ENCODE measurements at regions not wholly inside any gene's neighbourhood (a gene's known extent, or its start where the extent isn't known, plus 50 kb on each side); places are given as distances from the start of the nearest gene placed in this dataset.

DNA sequence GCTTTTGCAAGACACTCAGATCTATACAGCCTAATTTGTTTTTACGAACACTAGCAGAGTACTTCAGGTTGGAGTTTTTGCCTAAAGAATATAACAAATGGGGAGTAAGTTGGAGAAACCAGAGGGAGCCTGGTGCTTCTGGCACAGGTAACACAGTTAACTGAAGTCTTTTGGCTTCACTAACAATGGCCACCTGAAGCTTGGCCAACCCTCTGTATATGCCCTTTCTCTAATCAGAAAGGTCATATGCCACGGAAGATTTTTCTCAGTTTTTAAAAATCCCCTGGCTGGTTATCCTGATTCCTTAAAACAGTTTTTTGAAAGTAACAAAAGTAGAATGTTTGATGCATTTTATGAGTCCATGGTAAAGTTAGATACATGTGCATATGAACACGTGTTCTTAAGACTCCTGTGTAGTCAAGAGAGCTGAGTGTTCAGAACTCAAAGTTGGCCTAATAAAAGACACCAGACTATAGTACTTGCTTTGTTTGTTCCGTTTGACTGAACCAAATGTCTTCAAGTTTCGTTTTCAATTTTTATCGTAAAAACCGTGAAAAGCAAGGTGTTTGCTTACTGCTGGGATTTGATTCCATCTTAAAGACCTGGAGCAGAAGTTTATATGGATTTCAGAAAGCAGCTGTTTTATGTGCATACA lies 137.5 kb downstream of the KCNRG start:
- no peaks in the 10 kb centered on the region for H3K79me2 ChIP-seq (ENCODE audit: insufficient read depth, low read length)
- no peaks in the 10 kb centered on the region for H3K9me3 ChIP-seq (ENCODE audit: insufficient read depth, low read length)
- H3K9ac ChIP-seq (ENCODE audit: low read length), result peak overlapping the region; percentile 54
- H3K4me2 ChIP-seq (ENCODE audit: low read depth, low read length, poor library complexity, severe bottlenecking), result peak overlapping the region; percentile 87
- H3K27me3 ChIP-seq (ENCODE audit: low read length), result no peaks in the 10 kb centered on the region
- TF ChIP-seq CTCF (IDR thresholded peaks at IDR 0.05; ENCODE audit: insufficient read depth, low read length, poor library complexity, severe bottlenecking), result no peak
- no peak for TF ChIP-seq EZH2phosphoT487 (conservative IDR thresholded peaks at IDR 0.05; ENCODE audit: low read length)
- H3F3A ChIP-seq (ENCODE audit: insufficient read depth), result peaks cover 7% of the 10 kb centered on the region; the same call in 1 of the 2 replicates
- H4K20me1 ChIP-seq (ENCODE audit: low read depth, low read length), result no peaks in the 10 kb centered on the region
- H3K27ac ChIP-seq (ENCODE audit: low read depth, low read length), result peak overlapping the region; percentile 73
- no peaks in the 10 kb centered on the region for H3K9me2 ChIP-seq (replicated peaks; ENCODE audit: insufficient read depth, low read length)
- H3K36me3 ChIP-seq (ENCODE audit: low read length), result no peaks in the 10 kb centered on the region
- peak overlapping the region; percentile 92 for H2AFZ ChIP-seq (ENCODE audit: low read depth, low read length, severe bottlenecking)
- peak overlapping the region; percentile 37 for H3K4me3 ChIP-seq (ENCODE audit: insufficient read depth, low read length, poor library complexity, severe bottlenecking)

GRCh38 chr13:50153401-50153800 lies 138.2 kb downstream of the KCNRG start:
- H3K27me3 ChIP-seq (ENCODE audit: low read length), result no peaks in the 10 kb centered on the region
- H3F3A ChIP-seq (ENCODE audit: insufficient read depth), result peaks cover 7% of the 10 kb centered on the region; the same call in 1 of the 2 replicates
- no peaks in the 10 kb centered on the region for H3K79me2 ChIP-seq (ENCODE audit: insufficient read depth, low read length)
- H3K9me3 ChIP-seq (ENCODE audit: insufficient read depth, low read length), result no peaks in the 10 kb centered on the region
- peak overlapping the region; percentile 92 for H2AFZ ChIP-seq (ENCODE audit: low read depth, low read length, severe bottlenecking)
- H4K20me1 ChIP-seq (ENCODE audit: low read depth, low read length), result no peaks in the 10 kb centered on the region
- H3K27ac ChIP-seq (ENCODE audit: low read depth, low read length), result peak overlapping the region; percentile 73
- peak overlapping the region; percentile 37 for H3K4me3 ChIP-seq (ENCODE audit: insufficient read depth, low read length, poor library complexity, severe bottlenecking)
- no peak for TF ChIP-seq EZH2phosphoT487 (conservative IDR thresholded peaks at IDR 0.05; ENCODE audit: low read length)
- TF ChIP-seq CTCF (IDR thresholded peaks at IDR 0.05; ENCODE audit: insufficient read depth, low read length, poor library complexity, severe bottlenecking), result no peak
- no peaks in the 10 kb centered on the region for H3K36me3 ChIP-seq (ENCODE audit: low read length)
- no peaks in the 10 kb centered on the region for H3K9me2 ChIP-seq (replicated peaks; ENCODE audit: insufficient read depth, low read length)
- peak overlapping the region; percentile 54 for H3K9ac ChIP-seq (ENCODE audit: low read length)
- peak overlapping the region; percentile 87 for H3K4me2 ChIP-seq (ENCODE audit: low read depth, low read length, poor library complexity, severe bottlenecking)

DNA sequence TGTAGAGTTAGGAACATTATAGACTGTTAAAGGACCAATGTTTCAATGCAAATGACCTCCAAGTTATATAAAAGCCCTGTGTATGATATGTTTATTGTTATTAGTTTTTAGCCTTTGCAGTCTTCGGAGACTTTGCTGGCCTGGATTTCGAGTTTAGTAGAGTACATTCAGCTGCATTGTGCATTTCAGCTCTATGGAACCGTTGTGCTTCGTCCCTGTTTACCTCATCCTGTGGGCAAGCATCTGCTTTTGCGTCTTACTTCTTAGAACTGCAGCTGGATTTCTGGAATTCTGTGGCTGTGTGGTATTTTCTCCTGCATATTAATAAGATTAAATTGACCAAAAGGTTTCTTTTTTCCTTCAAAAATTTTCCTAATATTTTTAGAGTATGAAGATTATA lies 138.6 kb downstream of the KCNRG start:
- no peaks in the 10 kb centered on the region for H3K27me3 ChIP-seq (ENCODE audit: low read length)
- peak overlapping the region; percentile 87 for H3K4me2 ChIP-seq (ENCODE audit: low read depth, low read length, poor library complexity, severe bottlenecking)
- TF ChIP-seq EZH2phosphoT487 (conservative IDR thresholded peaks at IDR 0.05; ENCODE audit: low read length), result no peak
- no peak for TF ChIP-seq CTCF (IDR thresholded peaks at IDR 0.05; ENCODE audit: insufficient read depth, low read length, poor library complexity, severe bottlenecking)

More for the DNA sequence above, 138.6 kb downstream of the KCNRG start:
- Histone ChIP-seq H3K36me3 (ENCODE audit: low read length) (no peaks in the 10 kb centered on the region), H2AFZ (ENCODE audit: low read depth, low read length, severe bottlenecking) (peak overlapping the region; percentile 92), H3K4me3 (ENCODE audit: insufficient read depth, low read length, poor library complexity, severe bottlenecking) (no peak overlapping the region), H3F3A (ENCODE audit: insufficient read depth) (peaks cover 7% of the 10 kb centered on the region; the same call in 1 of the 2 replicates), H3K79me2 (ENCODE audit: insufficient read depth, low read length) (no peaks in the 10 kb centered on the region), H3K27ac (ENCODE audit: low read depth, low read length) (no peak overlapping the region), H3K9me3 (ENCODE audit: insufficient read depth, low read length) (no peaks in the 10 kb centered on the region), H3K9ac (ENCODE audit: low read length) (peak overlapping the region; percentile 54; the same call in 1 of the 2 replicates), H3K9me2 (replicated peaks; ENCODE audit: insufficient read depth, low read length) (no peaks in the 10 kb centered on the region), H4K20me1 (ENCODE audit: low read depth, low read length) (no peaks in the 10 kb centered on the region)

Measured in SU-DHL-6 (cell line).